Hepatocyte (in vitro differentiated cells): ENCODE measurements at regions not wholly inside any gene's neighbourhood (a gene's known extent, or its start where the extent isn't known, plus 50 kb on each side); places are given as distances from the start of the nearest gene placed in this dataset.

ENCODE experiments used
- CTCF ChIP-seq: fragments of 200-600 bp; sonication (generic); IDR thresholded peaks from 2 replicates; pipeline ENCODE4 v1.5.1; 2016; ENCODE audit warnings: antibody characterized with exemption, mild to moderate bottlenecking; ENCODE audit not compliant: poor library complexity
- EZH2phosphoT487 ChIP-seq: fragments of 200-600 bp; sonication (generic); IDR thresholded peaks from one replicate; pipeline ENCODE4 v1.6.1; 2018; ENCODE audit warnings: antibody characterized with exemption, mild to moderate bottlenecking, low read depth, moderate library complexity; ENCODE audit not compliant: unreplicated experiment, severe bottlenecking

DNA sequence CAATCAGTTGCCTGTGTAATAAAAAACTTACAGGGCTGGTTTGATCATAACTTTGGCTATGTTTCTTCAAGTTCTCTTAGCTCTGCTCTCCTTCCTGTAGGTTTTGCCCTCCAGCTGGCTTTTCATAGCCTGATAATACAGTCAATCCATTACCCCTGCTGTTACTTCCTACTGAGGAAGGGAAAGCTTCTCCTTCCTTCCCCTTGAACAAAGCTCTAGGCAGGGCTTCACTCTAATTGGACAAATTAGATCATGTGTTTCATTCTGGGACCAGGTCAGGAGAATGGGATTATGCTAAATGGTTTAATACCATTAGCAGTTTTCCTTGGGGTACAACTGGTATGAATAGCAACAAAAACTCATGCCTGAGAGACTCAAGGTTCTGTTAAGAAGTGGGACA, 106.8 kb upstream of the MCHR2 start:
- no peak for TF ChIP-seq CTCF
- TF ChIP-seq EZH2phosphoT487, result no peak
